ENCODE measurements at regions not wholly inside any gene's neighbourhood (a gene's known extent, or its start where the extent isn't known, plus 50 kb on each side); places are given as distances from the start of the nearest gene placed in this dataset.

- TF ChIP-seq POLR2AphosphoS5 (IDR thresholded peaks at IDR 0.05; ENCODE audit: low read depth) (no peak), GABPA (IDR thresholded peaks at IDR 0.05; ENCODE audit: low read depth) (no peak)
Observed at GRCh38 chr20:39857187-39857586, 831.8 kb downstream of the MAFB start.
